Brain pericyte (primary cell): ENCODE measurements at regions not wholly inside any gene's neighbourhood (a gene's known extent, or its start where the extent isn't known, plus 50 kb on each side); places are given as distances from the start of the nearest gene placed in this dataset.
A peak's percentile ranks its signal among the peaks of the same experiment; 100 is the strongest.

Experiments
- DNase-seq: peaks from one replicate; pipeline ENCODE4 v3.0.0-alpha.2; 2012; ENCODE audit warnings: low read depth, low spot score

DNA sequence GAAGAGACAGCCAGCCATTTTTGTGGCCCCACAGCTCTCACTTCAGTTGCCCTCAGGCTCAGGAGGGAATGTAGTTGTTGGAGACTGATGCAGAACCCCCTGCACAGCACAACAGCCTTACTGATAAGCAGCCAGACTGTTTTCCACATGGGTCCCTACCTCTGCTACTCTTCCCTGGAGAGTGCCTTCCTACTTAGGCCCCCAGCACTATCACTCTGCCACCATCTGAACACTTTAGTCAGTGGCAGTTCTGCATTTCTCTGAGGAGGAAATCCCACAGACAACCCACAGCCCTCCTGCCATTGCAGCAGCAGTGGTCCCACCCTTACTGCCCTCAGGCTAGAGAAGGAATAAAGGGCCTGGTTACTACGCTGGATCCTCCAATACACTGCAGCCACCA lies 61.8 kb upstream of the PTPRD start:
- no peak for DNase-seq

DNA sequence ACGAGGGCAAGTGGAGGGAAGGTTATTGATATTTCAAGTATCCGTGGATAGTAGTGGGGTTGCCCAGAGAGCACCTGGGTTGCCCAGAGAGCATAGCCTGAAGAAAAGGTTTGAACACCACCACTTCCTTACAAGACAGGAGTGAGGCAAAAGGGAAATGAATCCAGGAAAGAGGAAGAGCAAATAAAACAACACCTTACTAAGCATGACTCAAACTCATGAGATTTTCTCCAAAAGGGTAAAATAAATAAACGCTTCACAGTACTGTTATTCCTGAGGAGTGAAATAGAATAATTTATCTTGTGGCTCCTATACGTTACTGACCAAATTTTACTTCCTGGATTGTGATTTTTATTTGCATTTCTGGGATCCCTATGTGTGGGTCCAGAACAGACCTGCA lies 65.2 kb upstream of the PTPRD start:
- DNase-seq = no peak

DNA sequence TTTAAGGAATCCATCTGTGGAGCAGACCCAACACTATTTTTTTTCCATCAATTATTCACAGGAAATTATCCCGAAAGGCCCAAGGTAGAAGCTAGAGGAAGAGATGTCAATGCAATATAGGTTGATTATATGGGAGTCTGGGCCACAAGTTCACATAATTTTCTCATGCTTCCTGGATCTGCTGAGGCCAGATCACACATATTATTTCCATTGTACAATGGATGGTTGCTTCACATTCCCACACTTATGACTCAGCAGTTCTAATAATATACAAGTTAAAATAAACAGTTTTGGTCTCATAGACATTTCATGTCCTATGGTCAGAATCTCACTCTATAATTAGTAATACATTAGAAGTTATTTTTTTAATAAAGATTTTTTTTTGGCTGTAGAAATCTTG lies 66.0 kb upstream of the PTPRD start:
- DNase-seq = peak; percentile 57

DNA sequence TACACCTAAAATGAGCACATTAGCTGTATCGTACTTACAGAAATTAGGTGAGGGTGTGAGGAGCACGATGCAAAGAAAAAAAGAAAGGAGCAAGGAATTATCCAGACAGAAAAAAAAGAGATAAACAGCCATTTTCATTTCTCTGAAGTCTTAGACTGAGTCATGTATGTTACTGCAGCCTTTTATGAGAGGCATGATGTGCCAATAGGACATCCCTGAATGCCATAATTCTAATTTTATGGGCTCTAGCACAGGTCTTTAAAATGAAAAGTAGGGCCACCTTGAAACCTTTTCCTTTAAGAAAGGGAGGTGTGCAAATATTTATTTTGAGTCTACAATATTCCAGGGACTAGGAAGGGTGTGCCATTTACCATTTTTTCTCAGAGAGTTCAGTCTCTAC lies 74.1 kb upstream of the PTPRD start:
- no peak for DNase-seq

DNA sequence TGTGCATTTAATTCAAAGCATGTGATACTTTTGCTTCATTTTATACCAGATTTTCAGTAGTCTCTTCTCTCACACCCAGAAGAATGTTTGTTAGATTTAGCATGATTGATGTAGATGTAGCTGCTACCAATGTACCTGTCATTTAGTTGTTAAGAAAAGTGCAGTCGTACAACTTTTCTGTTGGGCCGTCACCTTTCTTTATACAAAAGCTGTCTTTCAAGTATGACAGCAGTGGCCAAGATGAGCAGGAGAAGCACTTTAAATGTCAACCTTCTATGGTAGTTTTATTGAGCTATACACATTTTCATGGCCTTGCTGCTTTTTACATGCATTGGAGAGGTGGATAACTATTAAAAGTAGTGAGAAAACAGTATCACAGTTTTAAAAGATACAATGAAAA lies 77.7 kb upstream of the PTPRD start:
- no peak for DNase-seq

DNA sequence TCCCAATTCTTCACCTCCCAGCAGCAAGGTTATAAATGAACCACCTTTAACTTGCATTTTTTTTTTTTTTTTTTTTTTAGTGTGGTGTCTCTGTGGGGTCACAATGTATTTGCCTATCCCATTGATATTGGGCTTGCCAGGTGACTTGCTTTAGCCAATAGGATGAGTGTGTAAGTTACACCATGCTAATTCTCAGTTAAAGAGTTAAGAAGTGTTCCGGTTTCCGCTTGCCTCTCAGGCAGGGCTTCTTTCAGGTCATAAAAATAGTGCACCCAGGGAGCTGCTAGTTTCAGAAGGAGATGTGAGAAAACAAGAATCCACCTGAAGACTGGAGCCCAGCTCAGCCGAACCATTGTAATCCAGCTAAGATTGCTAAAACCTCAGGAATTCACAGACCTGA lies 84.2 kb upstream of the PTPRD start:
- DNase-seq = no peak

DNA sequence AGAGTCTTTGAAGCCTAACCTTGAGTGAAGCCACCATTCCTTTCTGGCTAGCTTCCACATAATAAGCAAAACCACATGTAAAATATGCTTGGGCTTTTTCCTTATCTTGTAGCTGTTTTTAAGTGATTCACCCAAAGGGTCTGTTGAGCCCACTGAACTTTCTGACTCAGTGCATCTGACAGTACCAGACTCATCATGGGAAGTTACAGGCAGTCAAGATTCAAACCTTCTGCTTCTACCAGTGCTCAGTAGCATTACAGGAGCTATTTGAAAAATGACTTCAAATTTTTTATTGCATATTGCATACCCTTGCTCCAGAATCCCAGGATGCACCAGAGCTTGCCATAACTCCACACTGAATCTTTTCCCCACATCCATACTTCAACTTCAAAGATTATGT lies 87.5 kb upstream of the PTPRD start:
- DNase-seq = no peak

DNA sequence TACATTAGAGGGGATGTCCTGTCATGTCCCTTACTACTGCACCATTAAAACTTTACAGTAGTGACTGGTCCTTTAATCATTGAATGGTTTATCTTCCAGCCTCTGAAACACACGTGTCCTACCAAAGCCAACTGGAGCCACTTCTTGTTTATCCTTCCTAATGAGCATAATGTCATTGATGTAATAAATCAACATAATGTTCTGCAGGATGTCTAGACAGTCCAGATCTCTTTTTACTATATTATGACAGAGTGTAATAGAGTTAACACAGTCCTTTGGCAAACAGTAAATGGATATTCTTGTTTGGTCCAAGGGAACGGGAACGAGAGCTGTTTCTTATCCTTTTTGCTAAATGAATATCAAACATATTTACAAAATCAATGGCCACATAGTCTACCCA lies 88.1 kb upstream of the PTPRD start:
- DNase-seq = no peak

DNA sequence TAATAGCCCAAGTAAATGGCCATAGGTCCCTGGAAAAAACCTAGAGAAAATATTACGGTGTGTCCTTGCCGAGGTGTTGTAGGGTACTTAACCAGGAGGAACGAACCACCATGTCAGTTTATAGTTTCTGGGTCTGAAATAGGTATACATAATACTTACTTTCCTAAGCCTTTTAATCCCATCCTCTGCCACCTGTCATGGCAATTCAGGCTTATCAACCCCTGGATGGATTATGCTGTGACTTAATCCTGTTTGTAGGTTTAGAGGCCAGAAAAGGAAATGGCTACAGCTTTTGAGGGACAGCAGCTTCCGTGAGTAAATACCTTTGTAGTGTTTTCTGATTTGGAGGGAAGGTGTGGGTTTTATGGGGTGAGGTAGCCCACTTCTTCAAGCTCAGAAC lies 89.1 kb upstream of the PTPRD start:
- DNase-seq = no peak

DNA sequence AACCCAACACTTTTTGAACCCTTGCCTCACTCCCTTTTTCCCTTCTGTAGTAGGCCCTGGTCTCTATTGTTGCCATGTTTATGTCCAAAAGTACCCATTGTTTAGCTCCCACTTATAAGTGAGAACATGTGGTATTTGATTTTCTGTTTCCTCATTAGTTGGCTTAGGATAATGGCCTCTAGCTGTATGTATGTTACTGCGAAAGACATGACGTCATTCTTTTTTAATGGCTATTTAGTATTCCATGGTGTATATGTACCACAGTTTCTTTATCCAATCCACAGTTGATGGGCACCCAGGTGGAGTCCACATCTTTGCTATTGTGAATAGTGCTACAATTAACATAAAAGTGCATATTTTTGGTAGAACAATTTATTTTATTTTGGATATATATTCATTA lies 90.3 kb upstream of the PTPRD start:
- no peak for DNase-seq

DNA sequence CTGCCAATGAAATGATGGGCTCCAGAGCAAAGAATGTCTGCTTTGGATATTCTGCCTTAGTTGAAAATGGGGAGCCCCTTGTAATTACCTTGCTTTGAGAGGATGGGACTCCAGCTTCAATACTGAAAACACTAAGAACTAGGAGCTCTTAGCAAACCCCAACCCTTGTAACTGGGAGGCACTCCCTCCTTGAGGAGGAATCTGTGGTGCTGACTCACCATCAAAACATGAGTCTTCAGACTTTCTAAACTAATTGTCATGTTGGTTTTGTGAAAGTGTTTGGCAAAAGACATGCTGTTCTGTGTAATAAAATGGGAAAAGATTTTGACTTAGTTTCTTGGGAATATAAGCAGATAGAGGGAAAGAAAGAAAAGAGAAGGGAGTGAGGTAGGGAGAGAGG lies 91.9 kb upstream of the PTPRD start:
- DNase-seq = peak; percentile 11

DNA sequence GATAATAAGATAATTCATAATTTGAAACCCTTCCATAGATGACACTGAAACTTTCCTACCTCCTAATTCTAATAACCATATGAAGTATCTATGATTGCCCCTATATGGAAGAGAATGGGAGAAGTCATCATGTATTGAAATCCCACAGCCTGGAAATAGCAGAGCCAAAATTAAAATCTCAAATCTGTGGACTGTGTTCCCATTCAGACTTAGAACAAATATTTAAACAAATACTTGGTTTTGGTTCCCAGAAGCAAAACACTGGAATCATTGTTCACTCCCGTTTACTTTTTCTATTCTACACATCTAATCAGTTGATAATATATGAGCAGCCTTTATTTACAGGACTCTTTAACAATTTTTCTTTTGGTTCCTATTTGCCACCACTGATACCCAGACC lies 92.6 kb upstream of the PTPRD start:
- no peak for DNase-seq

DNA sequence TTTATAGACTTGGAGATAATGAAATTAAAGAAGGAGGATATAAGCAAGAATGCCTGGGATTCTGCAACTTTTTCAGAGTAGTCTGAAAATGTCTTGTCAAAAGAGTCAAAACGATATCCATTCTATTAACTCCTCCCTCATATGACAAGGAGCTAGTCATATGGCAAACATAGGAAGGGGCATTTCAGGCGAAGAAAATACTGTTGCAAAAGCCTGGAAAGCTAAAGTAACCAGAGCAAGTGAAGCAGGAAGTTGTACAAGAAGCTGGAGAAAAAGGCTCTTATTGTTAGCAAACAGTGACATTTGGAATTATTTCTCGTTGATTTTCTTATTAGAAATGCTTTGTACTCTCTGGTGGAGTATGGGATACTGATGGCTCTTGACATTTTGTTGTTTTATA lies 94.0 kb upstream of the PTPRD start:
- no peak for DNase-seq

DNA sequence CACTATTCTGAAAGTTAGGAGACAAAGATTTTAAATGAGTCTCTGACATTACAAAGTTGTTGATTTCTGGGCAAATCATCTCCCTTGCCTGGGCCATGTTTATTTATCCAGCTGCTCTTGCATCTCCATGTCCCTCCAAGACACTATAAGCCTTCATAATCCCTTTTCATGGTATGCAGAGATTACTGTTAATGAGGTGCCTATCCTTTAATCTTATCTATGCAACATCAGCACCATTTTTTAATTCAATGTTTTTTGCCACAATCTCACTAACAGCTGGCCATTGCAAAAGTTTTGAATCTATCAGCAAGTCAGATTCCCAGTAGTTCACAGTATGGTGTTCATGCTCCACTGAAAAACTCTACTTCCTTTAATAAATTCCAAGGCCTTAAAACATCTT lies 108.5 kb upstream of the PTPRD start:
- DNase-seq = no peak

DNA sequence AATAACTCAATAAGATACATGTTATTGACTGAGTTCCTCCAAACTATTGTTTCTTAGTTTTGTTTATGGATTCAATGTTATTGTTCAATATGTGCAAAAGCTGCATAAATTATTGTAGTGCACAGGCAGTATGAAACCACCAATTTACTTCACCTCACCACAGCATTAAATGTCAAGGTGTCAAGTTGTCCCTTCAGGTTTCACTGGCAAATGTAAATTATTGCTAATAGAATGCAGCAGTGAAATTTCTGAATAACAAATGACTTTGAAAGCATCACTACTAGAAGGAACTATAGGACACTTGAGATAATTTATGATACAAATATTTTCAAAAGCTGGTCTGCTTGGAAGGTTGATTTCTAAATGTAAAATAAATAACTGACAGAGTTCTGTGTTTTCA lies 116.4 kb upstream of the PTPRD start:
- DNase-seq = no peak

DNA sequence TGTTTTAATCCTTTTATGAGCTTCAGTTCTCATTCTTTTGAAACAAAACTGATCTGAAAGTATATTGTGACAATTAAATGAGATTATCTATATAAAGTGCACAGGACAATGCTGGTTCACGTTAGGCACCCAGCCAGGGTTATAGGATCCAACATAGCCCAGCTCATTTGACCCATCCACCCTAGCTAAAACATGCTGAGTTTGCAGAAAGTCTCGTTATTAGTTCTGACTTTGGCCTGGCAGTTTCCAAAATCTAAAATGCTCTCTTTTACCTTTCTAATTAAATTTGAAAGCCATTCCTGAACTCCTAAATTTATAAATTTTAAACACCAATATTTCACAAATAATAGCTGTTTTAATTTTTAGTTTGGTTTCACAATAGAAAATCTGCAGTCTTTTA lies 131.9 kb upstream of the PTPRD start:
- DNase-seq = no peak

DNA sequence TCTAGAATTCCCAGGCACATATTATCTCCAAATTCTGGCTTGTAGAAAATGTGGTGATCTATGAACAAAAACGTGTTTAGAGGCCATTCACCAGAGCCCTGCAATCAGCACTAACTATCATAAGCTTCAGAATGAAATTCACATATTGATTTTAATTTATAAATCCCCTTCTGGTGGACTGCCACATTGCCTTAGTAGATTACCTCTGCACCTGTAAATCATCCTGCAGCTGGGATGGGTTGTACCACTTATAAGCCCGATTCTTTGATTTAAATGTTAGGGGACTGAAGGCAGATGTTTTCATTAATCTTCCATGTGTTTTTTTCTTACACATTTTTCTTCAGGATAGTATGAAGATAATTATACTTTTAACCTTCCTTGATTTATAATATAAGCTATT lies 140.7 kb upstream of the PTPRD start:
- DNase-seq = no peak

DNA sequence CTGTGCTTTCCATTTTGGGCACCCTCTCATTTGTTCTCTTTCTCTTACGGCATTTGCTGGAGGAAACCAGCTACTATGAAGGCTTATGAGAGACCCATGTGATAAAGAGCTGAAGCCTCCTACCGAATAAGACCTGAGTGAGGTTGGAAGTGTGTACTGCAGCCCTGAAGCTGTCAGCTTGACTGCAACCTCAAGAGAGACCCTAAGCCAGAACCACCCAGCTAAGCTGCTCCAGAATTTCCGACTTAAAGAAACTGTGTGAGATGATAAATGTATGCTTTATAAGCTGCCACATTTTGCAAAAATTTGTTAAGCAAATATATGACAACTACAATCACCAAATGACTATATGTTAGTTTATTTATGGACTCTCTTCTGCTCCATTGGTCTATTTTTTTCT lies 151.7 kb upstream of the PTPRD start:
- DNase-seq = no peak

DNA sequence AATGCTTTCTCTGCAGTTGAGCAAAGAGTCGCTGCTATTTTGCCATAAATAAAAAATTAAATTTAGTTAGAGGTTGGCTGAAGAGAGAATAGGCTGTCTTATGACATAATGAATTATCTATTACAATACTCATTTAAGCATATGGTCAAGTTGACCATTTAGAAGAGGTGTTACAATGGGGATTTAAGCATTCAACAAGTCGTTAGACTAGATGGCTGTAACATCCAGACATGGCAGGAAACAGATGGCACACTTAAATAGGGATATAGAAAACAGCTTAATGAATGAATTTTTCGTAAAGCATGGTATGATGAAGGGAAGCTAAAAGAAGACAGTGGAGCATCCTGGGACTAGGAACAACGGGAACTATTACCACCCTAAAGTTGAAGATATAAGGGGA lies 160.3 kb upstream of the PTPRD start:
- no peak for DNase-seq

DNA sequence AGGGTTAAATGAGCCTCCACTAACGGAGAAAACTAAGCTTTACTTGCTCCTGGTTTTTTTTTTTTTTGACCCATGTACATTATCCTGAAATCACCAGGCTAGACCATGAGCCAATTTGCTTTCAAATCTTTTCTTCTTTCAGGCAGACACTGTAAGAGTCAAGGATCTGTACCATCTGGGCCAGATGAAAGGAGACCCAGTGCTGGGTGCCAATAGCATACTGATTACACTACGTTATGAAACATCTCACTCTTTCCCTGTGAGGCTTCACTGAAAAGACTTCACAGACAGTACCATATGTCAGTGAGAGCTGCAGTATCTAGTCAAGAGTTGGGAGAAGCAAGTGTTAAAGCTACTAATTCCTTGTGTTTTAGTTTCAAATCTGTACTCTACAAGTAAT lies 161.2 kb upstream of the PTPRD start:
- DNase-seq = no peak

DNA sequence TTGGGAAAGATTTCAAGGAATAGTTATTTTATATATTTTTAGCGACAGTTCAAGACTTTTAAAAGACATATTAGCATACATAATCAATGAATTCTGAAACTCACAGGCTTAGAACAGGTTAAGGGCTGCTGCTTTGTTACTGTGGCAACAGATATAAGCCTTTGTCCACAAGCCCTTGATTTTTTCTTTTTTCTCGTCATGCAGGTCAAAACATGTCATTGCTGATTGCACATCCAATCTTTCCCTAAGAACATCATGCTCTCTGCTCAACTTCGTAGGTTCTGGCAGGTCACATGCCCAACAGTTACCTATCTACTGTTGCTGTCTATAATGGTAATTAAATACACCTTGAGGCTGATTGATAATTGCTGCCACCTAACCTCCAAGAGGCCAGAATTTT lies 172.5 kb upstream of the PTPRD start:
- DNase-seq = no peak

DNA sequence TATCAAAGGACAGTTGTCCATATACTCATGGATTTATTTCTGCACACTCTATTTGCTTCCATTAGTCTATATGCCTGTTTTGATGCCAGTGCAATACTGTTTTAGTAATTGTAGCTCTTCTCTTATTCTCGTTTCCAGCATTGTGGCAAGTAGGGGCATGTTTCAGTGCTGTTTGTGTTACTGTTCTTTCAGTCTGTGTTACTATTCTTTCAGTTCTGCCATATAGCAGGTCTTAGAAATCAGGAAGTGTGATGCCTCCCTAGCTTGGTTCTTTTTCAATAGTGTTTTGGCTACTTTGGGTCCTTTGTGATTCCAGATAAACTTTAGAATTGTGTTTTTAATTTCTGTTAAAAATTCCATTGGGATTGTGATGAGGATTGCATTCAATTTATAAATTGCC lies 180.5 kb upstream of the PTPRD start:
- no peak for DNase-seq

DNA sequence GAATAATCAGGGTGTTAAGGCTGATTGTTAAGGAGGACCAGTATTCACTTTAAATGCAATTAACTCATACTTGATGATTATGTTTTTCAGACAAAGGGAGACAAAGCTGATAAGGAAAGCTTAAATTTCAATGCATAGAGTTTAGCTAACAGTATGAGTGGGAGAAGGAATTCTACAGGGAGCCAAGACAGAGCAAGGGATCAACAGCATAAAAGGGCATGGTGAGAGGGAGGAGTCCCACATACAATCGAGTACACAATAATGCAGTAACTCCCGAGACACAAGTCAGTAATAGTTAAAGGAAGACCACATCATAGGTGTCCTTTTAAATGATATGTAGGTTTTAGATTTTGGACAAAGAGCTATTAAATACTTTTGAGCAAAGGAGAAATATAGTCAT lies 191.7 kb upstream of the PTPRD start:
- no peak for DNase-seq

DNA sequence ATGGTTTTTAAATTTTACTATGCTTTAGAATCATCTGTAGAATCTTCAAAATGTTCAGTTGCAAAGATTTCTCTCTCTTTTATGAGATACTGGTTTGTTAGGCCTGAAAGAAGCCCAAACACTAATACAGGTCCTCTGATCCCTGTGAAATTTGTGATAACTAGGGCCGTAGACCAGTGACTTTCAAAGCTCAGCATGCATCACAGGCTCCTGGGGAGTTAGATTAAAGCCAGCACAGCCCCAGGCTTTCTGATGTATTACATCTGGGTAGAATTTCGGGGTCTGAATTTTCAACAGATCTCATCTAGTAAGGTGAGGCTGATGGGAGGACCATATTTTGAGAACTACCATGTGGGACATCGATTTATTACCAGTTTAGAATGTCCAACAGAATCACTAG lies 194.1 kb upstream of the PTPRD start:
- DNase-seq = no peak

DNA sequence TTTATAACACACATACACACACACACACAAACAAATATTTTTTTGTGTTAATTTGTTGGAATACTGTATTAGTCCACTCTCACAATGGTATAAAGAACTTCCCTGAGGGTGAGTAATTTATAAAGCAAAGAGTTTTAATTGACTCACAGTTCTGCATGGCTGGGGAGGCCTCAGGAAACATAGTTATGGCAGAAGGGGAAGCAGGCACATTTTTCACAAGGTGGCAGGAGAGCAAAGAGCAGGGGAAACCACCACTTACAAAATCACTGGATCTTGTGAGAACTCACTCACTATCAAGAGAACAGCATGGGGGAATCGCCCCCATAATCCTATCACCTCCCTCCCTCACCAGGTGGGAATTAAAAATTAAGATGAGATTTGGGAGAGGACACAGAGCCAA lies 205.4 kb upstream of the PTPRD start:
- no peak for DNase-seq
